Esophagus squamous epithelium (tissue), 5 donors: ENCODE measurements at regions not wholly inside any gene's neighbourhood (a gene's known extent, or its start where the extent isn't known, plus 50 kb on each side); places are given as distances from the start of the nearest gene placed in this dataset.
"Not testable (repeated sequence)": the region's sequence is repeated elsewhere in the genome, so short reads cannot be mapped to it uniquely, and the experiment has no call there.

Experiments
- DNase-seq: peaks from one replicate; lab custom pipeline; 2025; lab: John Stamatoyannopoulos, UW
- H3K27ac ChIP-seq, 4 donors: fragments of 200-600 bp; sonication (generic); one replicate each; pipeline ENCODE4 v1.5.1; 2016 to 2019; ENCODE audit warnings: mild to moderate bottlenecking in 1 of 4
- H3K27me3 ChIP-seq, 4 donors: fragments of 200-600 bp; sonication (generic); 1 replicate in 3 of 4; 2 replicates in 1 of 4; pipeline versions ENCODE4 v1.5.1 to v1.6.0; 2017 to 2021; ENCODE audit warnings: antibody characterized with exemption in 1 of 4
- H3K36me3 ChIP-seq, 3 donors: fragments of 200-600 bp; sonication (generic); one replicate each; pipeline ENCODE4 v1.5.1; 2016 to 2019
- H3K4me1 ChIP-seq, 3 donors: fragments of 200-600 bp; sonication (generic); one replicate each; pipeline ENCODE4 v1.5.1; 2017 to 2019
- H3K4me3 ChIP-seq, 4 donors: fragments of 200-600 bp; sonication (generic); 1 replicate in 3 of 4; 2 replicates in 1 of 4; pipeline ENCODE4 v1.5.1; 2016 to 2019; ENCODE audit warnings: mild to moderate bottlenecking in 2 of 4, moderate library complexity in 1 of 4
- H3K9me3 ChIP-seq, 3 donors: fragments of 200-600 bp; sonication (generic); one replicate each; pipeline ENCODE4 v1.5.1; 2016 to 2019
- CTCF ChIP-seq, 6 experiments: fragments of 450-650 bp in 4 of 6; fragments of 200-600 bp in 2 of 6; sonication (generic) in 2 of 6; IDR thresholded peaks; one replicate each; pipeline ENCODE4 v1.5.1; 2016 to 2019; ENCODE audit warnings: antibody characterized with exemption in 6 of 6, mild to moderate bottlenecking in 4 of 6, moderate library complexity in 4 of 6
- POLR2A ChIP-seq, 4 donors: fragments of 450-650 bp; IDR thresholded peaks; one replicate each; pipeline ENCODE4 v1.6.1; 2017; ENCODE audit warnings: antibody characterized with exemption in 4 of 4, mild to moderate bottlenecking in 4 of 4, moderate library complexity in 3 of 4
- WGBS, 2 donors: methylation state at CpG; one replicate each; pipeline ENCODE4 v1.1.5; 2018; 5-methylcytosine and 5-hydroxymethylcytosine counted together
- intact Hi-C: fragments of 100-400 bp; cut with DNase I; formaldehyde crosslinking; loops from one replicate; pipeline ENCODE4 v1.15.0; 2022
- donor health status: DM: yes; HTN: yes; CAD: no.

- H3K27me3 ChIP-seq, result no peaks in the 10 kb centered on the region
- intact Hi-C loops, result no loop called here
- WGBS, 2 donors, result 21 to 22% methylated on average over 3 of the region's 3 CpGs
- peaks cover 0 to 6% (median 0%) of the 10 kb centered on the region in 3 donors for H3K4me1 ChIP-seq
- H3K9me3 ChIP-seq, result no peaks in the 10 kb centered on the region
- no peak for DNase-seq
- TF ChIP-seq POLR2A (IDR thresholded peaks at IDR 0.05), result no peak
- no peak for TF ChIP-seq CTCF (IDR thresholded peaks at IDR 0.05)
- H3K27ac ChIP-seq, result no peak overlapping the region
- no peak overlapping the region for H3K4me3 ChIP-seq
- H3K36me3 ChIP-seq, result no peaks in the 10 kb centered on the region
Observed at GRCh38 chr2:14492920-14493503, 139.5 kb upstream of the LRATD1 start.

GRCh38 chr2:14494759-14495158 is 137.8 kb upstream of the LRATD1 start:
- Histone ChIP-seq H3K9me3 (no peaks in the 10 kb centered on the region), H3K27ac (no peak overlapping the region), H3K27me3 (no peaks in the 10 kb centered on the region), H3K36me3 (no peaks in the 10 kb centered on the region), H3K4me3 (no peak overlapping the region), H3K4me1 (peaks cover 0 to 13% (median 0%) of the 10 kb centered on the region in 3 donors)
- DNase-seq, result no peak
- intact Hi-C loops, result no loop called here
- 67 to 81% methylated on average over 1 of the region's 1 CpG for WGBS, 2 donors
- TF ChIP-seq CTCF (IDR thresholded peaks at IDR 0.05) (no peak), POLR2A (IDR thresholded peaks at IDR 0.05) (no peak)

GRCh38 chr2:14501061-14501460 is 131.5 kb upstream of the LRATD1 start:
- no peaks in the 10 kb centered on the region for H3K27me3 ChIP-seq
- peaks cover 0 to 12% (median 0%) of the 10 kb centered on the region in 3 donors for H3K4me1 ChIP-seq
- no peak for DNase-seq
- no peak overlapping the region for H3K27ac ChIP-seq
- 50 to 61% methylated on average over 6 of the region's 6 CpGs for WGBS, 2 donors
- no peaks in the 10 kb centered on the region for H3K36me3 ChIP-seq
- H3K9me3 ChIP-seq, result no peaks in the 10 kb centered on the region
- intact Hi-C loops, result no loop called here
- no peak overlapping the region for H3K4me3 ChIP-seq
- TF ChIP-seq CTCF (IDR thresholded peaks at IDR 0.05) (no peak), POLR2A (IDR thresholded peaks at IDR 0.05) (no peak)

GRCh38 chr2:14506955-14507354 is 125.6 kb upstream of the LRATD1 start:
- intact Hi-C loops, H3K9me3 ChIP-seq, H3K4me3 ChIP-seq, DNase-seq, H3K27ac ChIP-seq, H3K27me3 ChIP-seq, H3K36me3 ChIP-seq, H3K4me1 ChIP-seq: not testable (repeated sequence)
- WGBS, 2 donors, result 91 to 95% methylated on average over 3 to 12 of the region's 12 CpGs

- intact Hi-C loops, result no loop called here
- no peak for TF ChIP-seq CTCF (IDR thresholded peaks at IDR 0.05)
- TF ChIP-seq POLR2A (IDR thresholded peaks at IDR 0.05), result no peak
Observed at GRCh38 chr2:14511541-14511940, 121.0 kb upstream of the LRATD1 start.

GRCh38 chr2:14513903-14514302 is 118.6 kb upstream of the LRATD1 start:
- DNase-seq, result no peak
- Histone ChIP-seq H3K4me3 (no peak overlapping the region), H3K4me1 (no peaks in the 10 kb centered on the region), H3K27me3 (no peaks in the 10 kb centered on the region), H3K27ac (no peak overlapping the region), H3K9me3 (no peaks in the 10 kb centered on the region), H3K36me3 (no peaks in the 10 kb centered on the region)
- 60 to 90% methylated on average over 1 of the region's 1 CpG for whole genome bisulfite sequencing, 2 donors
- TF ChIP-seq CTCF (IDR thresholded peaks at IDR 0.05) (no peak), POLR2A (IDR thresholded peaks at IDR 0.05) (no peak)
- intact Hi-C loops, result no loop called here

More at GRCh38 chr2:14511541-14511940, 121.0 kb upstream of the LRATD1 start:
- DNase-seq, result no peak
- Histone ChIP-seq H3K4me3 (no peak overlapping the region), H3K27me3 (no peaks in the 10 kb centered on the region), H3K4me1 (no peaks in the 10 kb centered on the region), H3K36me3 (no peaks in the 10 kb centered on the region), H3K27ac (no peak overlapping the region), H3K9me3 (no peaks in the 10 kb centered on the region)
- 70 to 91% methylated on average over 4 of the region's 4 CpGs for WGBS, 2 donors
